IMR-90 (cell line): ENCODE measurements at regions not wholly inside any gene's neighbourhood (a gene's known extent, or its start where the extent isn't known, plus 50 kb on each side); places are given as distances from the start of the nearest gene placed in this dataset.

Experiments used
- ATAC-seq: fragments of 200-7000 bp; cut with Tn5 transposase; 2 replicates; pipeline ENCODE4 v1.9.1; 2020; ENCODE audit warnings: low read depth, mild to moderate bottlenecking, moderate library complexity
- BruUV-seq: library from RNA; stranded (reverse); fragments of 400-500 nt; replicated peaks from 2 replicates; lab custom pipeline; 2021; lab: Mats Ljungman, UMichigan
- CTCF ChIA-PET: fragments of 300-600 bp; formaldehyde crosslinking; extraction: SDS; loops from one replicate; lab custom pipeline; 2021; ENCODE audit warnings: antibody characterized with exemption; lab: Yijun Ruan, JAX
- POLR2A ChIA-PET: fragments of 300-600 bp; sonication (Branson Sonifier 250); formaldehyde crosslinking; loops from one replicate; lab custom pipeline; 2022; ENCODE audit warnings: antibody characterized with exemption; ENCODE audit not compliant: unreplicated experiment; lab: Charles Lee
- DNase-seq: peaks from one replicate; pipeline ENCODE4 v3.0.0; 2013
- H2AFZ ChIP-seq: replicated peaks from 2 replicates; pipeline ENCODE3; 2013; ENCODE audit warnings: low read length, mild to moderate bottlenecking; ENCODE audit not compliant: poor library complexity
- H2AK5ac ChIP-seq: 2 replicates; pipeline ENCODE4 v1.6.1; 2013; ENCODE audit warnings: low read depth, low read length, inconsistent platforms
- H2AK9ac ChIP-seq: replicated peaks from 2 replicates; pipeline ENCODE3; 2013; ENCODE audit warnings: mild to moderate bottlenecking, low read depth, low read length, moderate library complexity; ENCODE audit not compliant: poor library complexity
- H2BK120ac ChIP-seq: 2 replicates; pipeline ENCODE4 v1.6.1; 2013; ENCODE audit warnings: low read depth, low read length, inconsistent platforms
- H2BK15ac ChIP-seq: 3 replicates; pipeline ENCODE4 v1.6.1; 2013; ENCODE audit warnings: low read depth, low read length, inconsistent platforms
- H2BK20ac ChIP-seq: 2 replicates; pipeline ENCODE4 v1.6.1; 2013; ENCODE audit warnings: low read depth, mild to moderate bottlenecking, inconsistent platforms, low read length, moderate library complexity
- H2BK5ac ChIP-seq: 2 replicates; pipeline ENCODE4 v1.6.1; 2013; ENCODE audit warnings: mild to moderate bottlenecking, low read depth, low read length, inconsistent platforms; ENCODE audit not compliant: poor library complexity, severe bottlenecking
- H3K14ac ChIP-seq: replicated peaks from 2 replicates; pipeline ENCODE4 v1.6.1; 2013; ENCODE audit warnings: low read depth, low read length, inconsistent platforms
- H3K18ac ChIP-seq: 2 replicates; pipeline ENCODE4 v1.6.1; 2013; ENCODE audit warnings: low read depth, low read length, control low read depth
- H3K23ac ChIP-seq: 2 replicates; pipeline ENCODE4 v1.6.1; 2013; ENCODE audit warnings: low read depth, low read length, inconsistent platforms
- H3K27ac ChIP-seq: 2 replicates; pipeline ENCODE4 v1.5.1; 2013; ENCODE audit warnings: mild to moderate bottlenecking, control low read depth, low read length; ENCODE audit not compliant: insufficient read depth
- H3K27me3 ChIP-seq: 2 replicates; pipeline ENCODE4 v1.6.1; 2013; ENCODE audit warnings: low read length; ENCODE audit not compliant: control insufficient read depth, insufficient read depth
- H3K36me3 ChIP-seq: 2 replicates; pipeline ENCODE4 v1.6.1; 2013; ENCODE audit warnings: low read length, mixed read lengths; ENCODE audit not compliant: control insufficient read depth, insufficient read depth
- H3K4ac ChIP-seq: 2 replicates; pipeline ENCODE4 v1.6.1; 2013; ENCODE audit warnings: low read depth, low read length, inconsistent platforms
- H3K4me1 ChIP-seq: 2 replicates; pipeline ENCODE4 v1.6.1; 2013; ENCODE audit warnings: low read length, mixed read lengths; ENCODE audit not compliant: control insufficient read depth, insufficient read depth
- H3K4me2 ChIP-seq: 2 replicates; pipeline ENCODE4 v1.6.1; 2013; ENCODE audit warnings: low read depth, mild to moderate bottlenecking, control low read depth, low read length, moderate library complexity
- H3K4me3 ChIP-seq: 2 replicates; pipeline ENCODE4 v1.5.1; 2013; ENCODE audit warnings: low read depth, mild to moderate bottlenecking, control low read depth, low read length, moderate library complexity; ENCODE audit not compliant: insufficient read depth
- H3K56ac ChIP-seq: 2 replicates; pipeline ENCODE4 v1.6.1; 2013; ENCODE audit warnings: low read length, inconsistent platforms; ENCODE audit not compliant: insufficient read depth; ENCODE audit errors: extremely low read depth
- H3K79me1 ChIP-seq, 2 experiments: 2 replicates each; pipeline ENCODE4 v1.6.1; 2013; ENCODE audit warnings: low read length in 2 of 2, inconsistent platforms in 1 of 2, low read depth in 1 of 2
- H3K9ac ChIP-seq: 2 replicates; pipeline ENCODE4 v1.6.1; 2013; ENCODE audit warnings: low read depth, low read length, control low read depth
- H3K9me1 ChIP-seq: 2 replicates; pipeline ENCODE4 v1.6.1; 2013; ENCODE audit warnings: low read length, inconsistent platforms; ENCODE audit not compliant: insufficient read depth
- H3K9me3 ChIP-seq: 2 replicates; pipeline ENCODE4 v1.6.1; 2013; ENCODE audit warnings: low read length; ENCODE audit not compliant: control insufficient read depth, insufficient read depth
- H4K20me1 ChIP-seq: 2 replicates; pipeline ENCODE4 v1.6.1; 2013; ENCODE audit warnings: low read length, inconsistent platforms; ENCODE audit not compliant: insufficient read depth
- H4K5ac ChIP-seq: 2 replicates; pipeline ENCODE4 v1.6.1; 2013; ENCODE audit warnings: mild to moderate bottlenecking, low read depth, low read length, control low read depth
- H4K8ac ChIP-seq, 2 experiments: 2 replicates each; pipeline ENCODE4 v1.6.1; 2013; ENCODE audit warnings: low read depth in 2 of 2, low read length in 2 of 2, control low read depth in 1 of 2, inconsistent platforms in 1 of 2
- H4K91ac ChIP-seq: 2 replicates; pipeline ENCODE4 v1.6.1; 2013; ENCODE audit warnings: low read depth, low read length, inconsistent platforms; ENCODE audit not compliant: insufficient read depth
- BHLHE40 ChIP-seq: fragments of 150-350 bp; IDR thresholded peaks from 2 replicates; pipeline ENCODE4 v1.6.1; 2016; ENCODE audit warnings: mild to moderate bottlenecking, low read depth, low read length
- CEBPB ChIP-seq: IDR thresholded peaks from 2 replicates; pipeline ENCODE4 v1.6.1; 2012; ENCODE audit warnings: low read depth, low read length, improper control_type of control experiment
- CTCF ChIP-seq: conservative IDR thresholded peaks from 2 replicates; pipeline ENCODE4 v1.5.1; 2012; ENCODE audit warnings: mild to moderate bottlenecking, low read depth, low read length, improper control_type of control experiment
- ELK1 ChIP-seq: fragments of 150-350 bp; IDR thresholded peaks from 2 replicates; pipeline ENCODE4 v1.6.1; 2016; ENCODE audit warnings: low read depth, mild to moderate bottlenecking, low read length, moderate library complexity, borderline replicate concordance
- MAZ ChIP-seq: IDR thresholded peaks from 2 replicates; pipeline ENCODE4 v1.6.1; 2012; ENCODE audit warnings: low read depth, mild to moderate bottlenecking, low read length, improper control_type of control experiment, moderate library complexity, borderline replicate concordance
- NFE2L2 ChIP-seq: fragments of 150-350 bp; IDR thresholded peaks from 2 replicates; pipeline ENCODE4 v1.6.1; 2016; ENCODE audit warnings: low read depth, mild to moderate bottlenecking, low read length
- RCOR1 ChIP-seq: IDR thresholded peaks from 2 replicates; pipeline ENCODE4 v1.6.1; 2012; ENCODE audit warnings: mild to moderate bottlenecking, low read length, improper control_type of control experiment; ENCODE audit not compliant: insufficient replicate concordance
- RFX5 ChIP-seq: IDR thresholded peaks from 2 replicates; pipeline ENCODE4 v1.8.0; 2012; ENCODE audit warnings: low read depth, mild to moderate bottlenecking, low read length, moderate library complexity
- USF2 ChIP-seq: fragments of 150-350 bp; IDR thresholded peaks from 2 replicates; pipeline ENCODE4 v1.6.1; 2017; ENCODE audit warnings: mild to moderate bottlenecking, antibody characterized with exemption, low read length, low read depth
- dilution Hi-C: fragments of 300-500 bp; cut with HindIII; formaldehyde crosslinking; loops from one replicate; pipeline ENCODE4 v1.14.3; 2018; ENCODE audit warnings: low sequenced_read_pairs; ENCODE audit not compliant: unreplicated experiment
- in situ Hi-C: fragments of 300-500 bp; cut with MboI; formaldehyde crosslinking; loops from 3 replicates; pipeline ENCODE4 v1.14.3; 2019; ENCODE audit warnings: low sequenced_read_pairs, inconsistent platforms, mixed read lengths
- intact Hi-C: fragments of 100-400 bp; cut with micrococcal nuclease; formaldehyde crosslinking; loops from 2 replicates; pipeline ENCODE4 v1.10.0; 2022

GRCh38 chr6:81948861-81949260, 196.4 kb upstream of the TENT5A start:
- intact Hi-C loops: no loop called here
- in situ Hi-C loops: no loop called here
- Histone ChIP-seq H4K5ac (no peak overlapping the region), H3K23ac (no peak overlapping the region), H2BK5ac (no peak overlapping the region), H3K36me3 (no peaks in the 10 kb centered on the region), H2BK20ac (no peak overlapping the region), H3K4ac (no peak overlapping the region), H3K4me3 (no peak overlapping the region), H2BK15ac (no peak overlapping the region), H4K8ac (no peak overlapping the region), H3K27ac (no peak overlapping the region), H3K27me3 (no peaks in the 10 kb centered on the region), H3K9ac (no peak overlapping the region), H3K4me1 (peaks cover 1% of the 10 kb centered on the region; the same call in 1 of the 2 replicates), H4K20me1 (no peaks in the 10 kb centered on the region), H3K79me1 (no peaks in the 10 kb centered on the region), H3K18ac (no peak overlapping the region), H3K56ac (no peak overlapping the region), H2BK120ac (no peak overlapping the region), H3K4me2 (no peak overlapping the region), H2AFZ (no peak overlapping the region), H2AK5ac (no peak overlapping the region), H3K9me3 (no peaks in the 10 kb centered on the region), H3K9me1 (no peaks in the 10 kb centered on the region), H4K91ac (no peak overlapping the region), H2AK9ac (no peak overlapping the region), H3K14ac (no peak overlapping the region)
- BruUV-seq: no TSS peak
- DNase-seq (no peak), ATAC-seq (no peak)
- no peak for TF ChIP-seq MAZ
- TF ChIP-seq BHLHE40: no peak
- TF ChIP-seq RFX5: no peak
- no peak for TF ChIP-seq CTCF
- no peak for TF ChIP-seq ELK1
- no peak for TF ChIP-seq CEBPB
- no peak for TF ChIP-seq NFE2L2
- no peak for TF ChIP-seq USF2
- no peak for TF ChIP-seq RCOR1
- dilution Hi-C loops: no loop called here
- CTCF ChIA-PET: no interaction called here
- POLR2A ChIA-PET: no interaction called here
